HepG2 (cell line): ENCODE measurements at regions not wholly inside any gene's neighbourhood (a gene's known extent, or its start where the extent isn't known, plus 50 kb on each side); places are given as distances from the start of the nearest gene placed in this dataset.

Source experiments
- BORCS8-MEF2B ChIP-seq: sonication (generic); formaldehyde crosslinking; IDR thresholded peaks from 2 replicates; pipeline ENCODE4 v1.8.0; 2022; ENCODE audit warnings: mild to moderate bottlenecking, missing genetic modification reagents
- ETV5 ChIP-seq: IDR thresholded peaks from 2 replicates; pipeline ENCODE4 v1.6.1; 2018; ENCODE audit warnings: missing biosample characterization, missing genetic modification reagents, inconsistent platforms, borderline replicate concordance
- HNF1A ChIP-seq, 2 experiments: sonication (generic) in 1 of 2; formaldehyde crosslinking in 1 of 2; IDR thresholded peaks; 2 replicates each; pipeline versions ENCODE4 v1.4.0 to v1.6.1; 2016 to 2020; ENCODE audit warnings: borderline replicate concordance in 1 of 2, low read depth in 1 of 2, mild to moderate bottlenecking in 1 of 2, missing genetic modification reagents in 1 of 2
- JUN ChIP-seq: sonication (generic); formaldehyde crosslinking; IDR thresholded peaks from 2 replicates; pipeline ENCODE4 v1.4.0; 2020; ENCODE audit warnings: mild to moderate bottlenecking, missing genetic modification reagents
- KLF12 ChIP-seq: sonication (generic); formaldehyde crosslinking; IDR thresholded peaks from 2 replicates; pipeline ENCODE4 v1.4.0; 2020; ENCODE audit warnings: missing genetic modification reagents, borderline replicate concordance
- MTA1 ChIP-seq: sonication (generic); formaldehyde crosslinking; IDR thresholded peaks from 2 replicates; pipeline ENCODE4 v1.4.0; 2020; ENCODE audit warnings: missing genetic modification reagents, mild to moderate bottlenecking, borderline replicate concordance
- NR1H2 ChIP-seq: sonication (generic); formaldehyde crosslinking; IDR thresholded peaks from 2 replicates; pipeline ENCODE4 v1.8.1; 2022; ENCODE audit warnings: low read depth, missing genetic modification reagents, borderline replicate concordance
- PHF21A ChIP-seq: sonication (generic); formaldehyde crosslinking; IDR thresholded peaks from 2 replicates; pipeline ENCODE4 v1.5.0; 2020; ENCODE audit warnings: mild to moderate bottlenecking, missing genetic modification reagents
- PREB ChIP-seq: sonication (generic); formaldehyde crosslinking; IDR thresholded peaks from 2 replicates; pipeline ENCODE4 v1.4.0; 2020; ENCODE audit warnings: missing genetic modification reagents
- SIX1 ChIP-seq: sonication (generic); formaldehyde crosslinking; IDR thresholded peaks from 2 replicates; pipeline ENCODE4 v1.4.0; 2020; ENCODE audit warnings: missing genetic modification reagents, borderline replicate concordance
- TCF7 ChIP-seq: sonication (generic); IDR thresholded peaks from 2 replicates; pipeline ENCODE4 v1.6.1; 2016; ENCODE audit warnings: antibody characterized with exemption, low read depth
- UBTF ChIP-seq: sonication (generic); formaldehyde crosslinking; IDR thresholded peaks from 2 replicates; pipeline ENCODE4 v1.4.0; 2020; ENCODE audit warnings: mild to moderate bottlenecking, missing genetic modification reagents
- ZFP91 ChIP-seq: sonication (generic); formaldehyde crosslinking; IDR thresholded peaks from 2 replicates; pipeline ENCODE4 v1.9.0; 2022; ENCODE audit warnings: missing genetic modification reagents, mild to moderate bottlenecking, borderline replicate concordance
- ZNF121 ChIP-seq: sonication (generic); formaldehyde crosslinking; IDR thresholded peaks from 2 replicates; pipeline ENCODE4 v1.5.0; 2020; ENCODE audit warnings: mild to moderate bottlenecking, missing genetic modification reagents
- ZNF713 ChIP-seq: sonication (generic); formaldehyde crosslinking; IDR thresholded peaks from 2 replicates; pipeline ENCODE4 v1.4.0; 2020; ENCODE audit warnings: mild to moderate bottlenecking, missing genetic modification reagents
- TF ChIP-seq, protein P1 (sequence below): sonication (generic); formaldehyde crosslinking; IDR thresholded peaks from 2 replicates; pipeline ENCODE4 v1.5.0; 2020; ENCODE audit warnings: mild to moderate bottlenecking, missing genetic modification reagents, moderate library complexity

- no peak for TF ChIP-seq ZNF713 (CRISPR knock-in tag)
- TF ChIP-seq TCF7: peak; percentile 62
- TF ChIP-seq JUN (CRISPR knock-in tag): peak; percentile 88; the same call in 1 of the 2 replicates
- TF ChIP-seq PHF21A (CRISPR knock-in tag): peak; percentile 71
- peak; percentile 50; the same call in 1 of the 2 replicates for TF ChIP-seq ETV5 (CRISPR knock-in tag)
- no peak for TF ChIP-seq NR1H2 (CRISPR knock-in tag)
- no peak for TF ChIP-seq BORCS8-MEF2B
- TF ChIP-seq HNF1A (IDR thresholded peaks at IDR 0.05; ENCODE audit: low read depth): no peak
- TF ChIP-seq HNF1A (CRISPR knock-in tag; IDR thresholded peaks at IDR 0.05; ENCODE audit: borderline replicate concordance): no peak
- peak; percentile 34; the same call in 1 of the 2 replicates for TF ChIP-seq UBTF (CRISPR knock-in tag)
- TF ChIP-seq MTA1 (CRISPR knock-in tag): peak; percentile 60; the same call in 1 of the 2 replicates
- peak; percentile 46; the same call in 1 of the 2 replicates for TF ChIP-seq SIX1 (CRISPR knock-in tag)
- TF ChIP-seq ZNF121 (CRISPR knock-in tag): no peak
- TF ChIP-seq, protein P1, sequence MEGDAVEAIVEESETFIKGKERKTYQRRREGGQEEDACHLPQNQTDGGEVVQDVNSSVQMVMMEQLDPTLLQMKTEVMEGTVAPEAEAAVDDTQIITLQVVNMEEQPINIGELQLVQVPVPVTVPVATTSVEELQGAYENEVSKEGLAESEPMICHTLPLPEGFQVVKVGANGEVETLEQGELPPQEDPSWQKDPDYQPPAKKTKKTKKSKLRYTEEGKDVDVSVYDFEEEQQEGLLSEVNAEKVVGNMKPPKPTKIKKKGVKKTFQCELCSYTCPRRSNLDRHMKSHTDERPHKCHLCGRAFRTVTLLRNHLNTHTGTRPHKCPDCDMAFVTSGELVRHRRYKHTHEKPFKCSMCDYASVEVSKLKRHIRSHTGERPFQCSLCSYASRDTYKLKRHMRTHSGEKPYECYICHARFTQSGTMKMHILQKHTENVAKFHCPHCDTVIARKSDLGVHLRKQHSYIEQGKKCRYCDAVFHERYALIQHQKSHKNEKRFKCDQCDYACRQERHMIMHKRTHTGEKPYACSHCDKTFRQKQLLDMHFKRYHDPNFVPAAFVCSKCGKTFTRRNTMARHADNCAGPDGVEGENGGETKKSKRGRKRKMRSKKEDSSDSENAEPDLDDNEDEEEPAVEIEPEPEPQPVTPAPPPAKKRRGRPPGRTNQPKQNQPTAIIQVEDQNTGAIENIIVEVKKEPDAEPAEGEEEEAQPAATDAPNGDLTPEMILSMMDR: 0 out of 2 replicates have a peak, but pooled peaks have one; percentile 4
- peak; percentile 55; the same call in 1 of the 2 replicates for TF ChIP-seq ZFP91 (CRISPR knock-in tag)
- no peak for TF ChIP-seq KLF12 (CRISPR knock-in tag)
- no peak for TF ChIP-seq PREB
Observed at GRCh38 chr14:100476012-100476822, 111.0 kb downstream of the BEGAIN start (continued).
